K562 (cell line): ENCODE measurements at regions not wholly inside any gene's neighbourhood (a gene's known extent, or its start where the extent isn't known, plus 50 kb on each side); places are given as distances from the start of the nearest gene placed in this dataset.

Source experiments
- CAMTA2 ChIP-seq: fragments of 250-450 bp; sonication (Bioruptor Pico); conservative IDR thresholded peaks from 2 replicates; pipeline ENCODE4 v1.5.1; 2022
- CHD2 ChIP-seq: IDR thresholded peaks from 2 replicates; pipeline ENCODE4 v1.6.1; 2011; ENCODE audit warnings: low read depth, low read length
- CREB1 ChIP-seq, 2 experiments: sonication (generic) in 1 of 2; formaldehyde crosslinking in 1 of 2; IDR thresholded peaks; 2 replicates each; pipeline versions ENCODE4 v1.6.1 to v1.8.0; 2012 to 2022; ENCODE audit warnings: inconsistent platforms in 1 of 2, mild to moderate bottlenecking in 1 of 2, missing genetic modification reagents in 1 of 2, moderate library complexity in 1 of 2
- FOXM1 ChIP-seq, 2 experiments: fragments of 450-650 bp in 1 of 2; sonication (generic) in 1 of 2; formaldehyde crosslinking in 1 of 2; IDR thresholded peaks; 2 replicates each; pipeline versions ENCODE4 v1.6.1 to v1.9.0; 2017 to 2022; ENCODE audit warnings: low read depth in 2 of 2, mild to moderate bottlenecking in 2 of 2, missing genetic modification reagents in 1 of 2, moderate library complexity in 1 of 2
- MXI1 ChIP-seq: IDR thresholded peaks from 2 replicates; pipeline ENCODE4 v1.6.1; 2011; ENCODE audit warnings: low read depth, mild to moderate bottlenecking, improper control_type of control experiment, low read length
- RBM39 ChIP-seq: fragments of 200-400 bp; formaldehyde crosslinking; optimal IDR thresholded peaks from 2 replicates; pipeline ENCODE3; 2018; ENCODE audit warnings: low read depth, low read length
- RFX5 ChIP-seq: IDR thresholded peaks from 2 replicates; pipeline ENCODE4 v1.6.1; 2011; ENCODE audit warnings: low read depth, mild to moderate bottlenecking, improper control_type of control experiment, low read length
- TAF1 ChIP-seq: IDR thresholded peaks from 2 replicates; pipeline ENCODE4 v1.6.1; 2011; ENCODE audit warnings: mild to moderate bottlenecking, low read length, moderate library complexity; ENCODE audit not compliant: insufficient read depth, control insufficient read depth, severe bottlenecking; ENCODE audit errors: extremely low read depth
- TCFL5 ChIP-seq: fragments of 250-450 bp; sonication (Bioruptor Pico); conservative IDR thresholded peaks from 2 replicates; pipeline ENCODE4 v1.6.1; 2021; ENCODE audit warnings: mild to moderate bottlenecking, moderate library complexity, matching md5 sums
- ZNF133 ChIP-seq: fragments of 250-450 bp; sonication (Bioruptor Pico); IDR thresholded peaks from 2 replicates; pipeline ENCODE4 v1.4.0; 2020; ENCODE audit warnings: mild to moderate bottlenecking
- TF ChIP-seq, protein P1 (sequence below), 3 experiments: IDR thresholded peaks in 2 of 3; conservative IDR thresholded peaks in 1 of 3; 2 replicates each; pipeline ENCODE4 v1.5.1; 2011 to 2012; ENCODE audit warnings: low read length in 3 of 3, mild to moderate bottlenecking in 3 of 3, control low read depth in 2 of 3, improper control_type of control experiment in 1 of 3, inconsistent platforms in 1 of 3, low read depth in 1 of 3, mixed read lengths in 1 of 3, moderate library complexity in 1 of 3; ENCODE audit not compliant: insufficient read depth in 2 of 3
- TF ChIP-seq, protein P2 (sequence below): sonication (generic); formaldehyde crosslinking; IDR thresholded peaks from 2 replicates; pipeline ENCODE4 v1.9.0; 2022; ENCODE audit warnings: mild to moderate bottlenecking, missing genetic modification reagents
- TF ChIP-seq, protein P3 (sequence below), 2 experiments: fragments of 450-650 bp in 1 of 2; IDR thresholded peaks; 2 replicates each; pipeline ENCODE4 v1.6.1; 2011 to 2017; ENCODE audit warnings: low read depth in 2 of 2, antibody characterized with exemption in 1 of 2, borderline replicate concordance in 1 of 2, low read length in 1 of 2, mild to moderate bottlenecking in 1 of 2, mixed read lengths in 1 of 2; ENCODE audit not compliant: control insufficient read depth in 1 of 2

DNA sequence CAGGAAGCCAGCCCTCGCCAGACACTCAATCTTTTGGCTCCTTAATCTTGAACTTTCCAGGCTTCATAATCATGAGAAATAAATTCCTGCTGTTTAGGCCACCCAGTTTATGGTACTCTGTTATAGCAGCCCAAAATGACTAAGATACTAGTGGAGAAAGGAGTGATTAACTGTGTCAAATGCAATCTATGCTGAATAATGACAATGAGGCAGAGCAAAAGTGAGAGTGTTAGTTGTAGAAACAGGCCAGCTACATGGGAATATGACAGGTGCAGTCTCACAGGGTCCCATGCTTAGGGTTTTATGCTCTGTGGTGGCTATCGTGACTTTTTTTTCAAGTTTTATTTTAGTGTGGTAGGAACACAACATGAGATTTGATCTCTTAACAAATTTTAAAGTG, 888.8 kb downstream of the TTLL7 start:
- TF ChIP-seq FOXM1 (IDR thresholded peaks at IDR 0.05; ENCODE audit: low read depth) (no peak), FOXM1 (CRISPR knock-in tag; IDR thresholded peaks at IDR 0.05; ENCODE audit: low read depth) (no peak), MXI1 (no peak), RBM39 (no peak), CREB1 (IDR thresholded peaks at IDR 0.05) (no peak), CREB1 (CRISPR knock-in tag; IDR thresholded peaks at IDR 0.05) (no peak), CAMTA2 (no peak), TAF1 (no peak), CHD2 (no peak), TCFL5 (no peak), ZNF133 (no peak), RFX5 (no peak)
- TF ChIP-seq, protein P1, sequence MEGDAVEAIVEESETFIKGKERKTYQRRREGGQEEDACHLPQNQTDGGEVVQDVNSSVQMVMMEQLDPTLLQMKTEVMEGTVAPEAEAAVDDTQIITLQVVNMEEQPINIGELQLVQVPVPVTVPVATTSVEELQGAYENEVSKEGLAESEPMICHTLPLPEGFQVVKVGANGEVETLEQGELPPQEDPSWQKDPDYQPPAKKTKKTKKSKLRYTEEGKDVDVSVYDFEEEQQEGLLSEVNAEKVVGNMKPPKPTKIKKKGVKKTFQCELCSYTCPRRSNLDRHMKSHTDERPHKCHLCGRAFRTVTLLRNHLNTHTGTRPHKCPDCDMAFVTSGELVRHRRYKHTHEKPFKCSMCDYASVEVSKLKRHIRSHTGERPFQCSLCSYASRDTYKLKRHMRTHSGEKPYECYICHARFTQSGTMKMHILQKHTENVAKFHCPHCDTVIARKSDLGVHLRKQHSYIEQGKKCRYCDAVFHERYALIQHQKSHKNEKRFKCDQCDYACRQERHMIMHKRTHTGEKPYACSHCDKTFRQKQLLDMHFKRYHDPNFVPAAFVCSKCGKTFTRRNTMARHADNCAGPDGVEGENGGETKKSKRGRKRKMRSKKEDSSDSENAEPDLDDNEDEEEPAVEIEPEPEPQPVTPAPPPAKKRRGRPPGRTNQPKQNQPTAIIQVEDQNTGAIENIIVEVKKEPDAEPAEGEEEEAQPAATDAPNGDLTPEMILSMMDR (IDR thresholded peaks at IDR 0.05 in 2 of 3, conservative IDR thresholded peaks at IDR 0.05 in 1 of 3; ENCODE audit: insufficient read depth in 2 of 3, low read depth in 1 of 3, low read length in 3 of 3), result no peak
- TF ChIP-seq, protein P2, sequence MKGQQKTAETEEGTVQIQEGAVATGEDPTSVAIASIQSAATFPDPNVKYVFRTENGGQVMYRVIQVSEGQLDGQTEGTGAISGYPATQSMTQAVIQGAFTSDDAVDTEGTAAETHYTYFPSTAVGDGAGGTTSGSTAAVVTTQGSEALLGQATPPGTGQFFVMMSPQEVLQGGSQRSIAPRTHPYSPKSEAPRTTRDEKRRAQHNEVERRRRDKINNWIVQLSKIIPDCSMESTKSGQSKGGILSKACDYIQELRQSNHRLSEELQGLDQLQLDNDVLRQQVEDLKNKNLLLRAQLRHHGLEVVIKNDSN (CRISPR knock-in tag), result no peak
- TF ChIP-seq, protein P3, sequence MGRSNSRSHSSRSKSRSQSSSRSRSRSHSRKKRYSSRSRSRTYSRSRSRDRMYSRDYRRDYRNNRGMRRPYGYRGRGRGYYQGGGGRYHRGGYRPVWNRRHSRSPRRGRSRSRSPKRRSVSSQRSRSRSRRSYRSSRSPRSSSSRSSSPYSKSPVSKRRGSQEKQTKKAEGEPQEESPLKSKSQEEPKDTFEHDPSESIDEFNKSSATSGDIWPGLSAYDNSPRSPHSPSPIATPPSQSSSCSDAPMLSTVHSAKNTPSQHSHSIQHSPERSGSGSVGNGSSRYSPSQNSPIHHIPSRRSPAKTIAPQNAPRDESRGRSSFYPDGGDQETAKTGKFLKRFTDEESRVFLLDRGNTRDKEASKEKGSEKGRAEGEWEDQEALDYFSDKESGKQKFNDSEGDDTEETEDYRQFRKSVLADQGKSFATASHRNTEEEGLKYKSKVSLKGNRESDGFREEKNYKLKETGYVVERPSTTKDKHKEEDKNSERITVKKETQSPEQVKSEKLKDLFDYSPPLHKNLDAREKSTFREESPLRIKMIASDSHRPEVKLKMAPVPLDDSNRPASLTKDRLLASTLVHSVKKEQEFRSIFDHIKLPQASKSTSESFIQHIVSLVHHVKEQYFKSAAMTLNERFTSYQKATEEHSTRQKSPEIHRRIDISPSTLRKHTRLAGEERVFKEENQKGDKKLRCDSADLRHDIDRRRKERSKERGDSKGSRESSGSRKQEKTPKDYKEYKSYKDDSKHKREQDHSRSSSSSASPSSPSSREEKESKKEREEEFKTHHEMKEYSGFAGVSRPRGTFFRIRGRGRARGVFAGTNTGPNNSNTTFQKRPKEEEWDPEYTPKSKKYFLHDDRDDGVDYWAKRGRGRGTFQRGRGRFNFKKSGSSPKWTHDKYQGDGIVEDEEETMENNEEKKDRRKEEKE (IDR thresholded peaks at IDR 0.05; ENCODE audit: borderline replicate concordance in 1 of 2, control insufficient read depth in 1 of 2, low read depth in 2 of 2, low read length in 1 of 2), result no peak
